ENCODE measurements at regions not wholly inside any gene's neighbourhood (a gene's known extent, or its start where the extent isn't known, plus 50 kb on each side); places are given as distances from the start of the nearest gene placed in this dataset.

- intact Hi-C loops (cut with DNase I), result loop anchor here in 1 of 2 donors (10.0 kb wide), 1 partner anchor 295 kb away; no protein-coding TSS in a partner anchor
- Histone ChIP-seq H3K27me3 (no peaks in the 10 kb centered on the region), H3K27ac (no peak overlapping the region), H3K36me3 (no peaks in the 10 kb centered on the region), H3K9me3 (no peaks in the 10 kb centered on the region), H3K4me1 (no peaks in the 10 kb centered on the region), H3K4me3 (no peak overlapping the region)
- DNase-seq, result no peak
- ATAC-seq, result no peak
- TF ChIP-seq, protein P1, sequence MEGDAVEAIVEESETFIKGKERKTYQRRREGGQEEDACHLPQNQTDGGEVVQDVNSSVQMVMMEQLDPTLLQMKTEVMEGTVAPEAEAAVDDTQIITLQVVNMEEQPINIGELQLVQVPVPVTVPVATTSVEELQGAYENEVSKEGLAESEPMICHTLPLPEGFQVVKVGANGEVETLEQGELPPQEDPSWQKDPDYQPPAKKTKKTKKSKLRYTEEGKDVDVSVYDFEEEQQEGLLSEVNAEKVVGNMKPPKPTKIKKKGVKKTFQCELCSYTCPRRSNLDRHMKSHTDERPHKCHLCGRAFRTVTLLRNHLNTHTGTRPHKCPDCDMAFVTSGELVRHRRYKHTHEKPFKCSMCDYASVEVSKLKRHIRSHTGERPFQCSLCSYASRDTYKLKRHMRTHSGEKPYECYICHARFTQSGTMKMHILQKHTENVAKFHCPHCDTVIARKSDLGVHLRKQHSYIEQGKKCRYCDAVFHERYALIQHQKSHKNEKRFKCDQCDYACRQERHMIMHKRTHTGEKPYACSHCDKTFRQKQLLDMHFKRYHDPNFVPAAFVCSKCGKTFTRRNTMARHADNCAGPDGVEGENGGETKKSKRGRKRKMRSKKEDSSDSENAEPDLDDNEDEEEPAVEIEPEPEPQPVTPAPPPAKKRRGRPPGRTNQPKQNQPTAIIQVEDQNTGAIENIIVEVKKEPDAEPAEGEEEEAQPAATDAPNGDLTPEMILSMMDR (IDR thresholded peaks at IDR 0.05), result no peak
Observed at GRCh38 chr2:60699617-60700016, 56.5 kb upstream of the PAPOLG start.

- Histone ChIP-seq H3K4me3 (no peak overlapping the region), H3K4me1 (no peaks in the 10 kb centered on the region), H3K9me3 (no peaks in the 10 kb centered on the region), H3K27ac (no peak overlapping the region), H3K27me3 (no peaks in the 10 kb centered on the region), H3K36me3 (no peaks in the 10 kb centered on the region)
- intact Hi-C loops (cut with DNase I), result loop anchor here in 1 of 2 donors (10.0 kb wide), 1 partner anchor 289 kb away; no protein-coding TSS in a partner anchor
- TF ChIP-seq, protein P1 (IDR thresholded peaks at IDR 0.05), result no peak
- ATAC-seq (no peak), DNase-seq (no peak)
Observed at GRCh38 chr2:60706021-60706420, 50.0 kb upstream of the PAPOLG start.

Measured in left lung (tissue), 4 donors.